ENCODE measurements at regions not wholly inside any gene's neighbourhood (a gene's known extent, or its start where the extent isn't known, plus 50 kb on each side); places are given as distances from the start of the nearest gene placed in this dataset.

DNA sequence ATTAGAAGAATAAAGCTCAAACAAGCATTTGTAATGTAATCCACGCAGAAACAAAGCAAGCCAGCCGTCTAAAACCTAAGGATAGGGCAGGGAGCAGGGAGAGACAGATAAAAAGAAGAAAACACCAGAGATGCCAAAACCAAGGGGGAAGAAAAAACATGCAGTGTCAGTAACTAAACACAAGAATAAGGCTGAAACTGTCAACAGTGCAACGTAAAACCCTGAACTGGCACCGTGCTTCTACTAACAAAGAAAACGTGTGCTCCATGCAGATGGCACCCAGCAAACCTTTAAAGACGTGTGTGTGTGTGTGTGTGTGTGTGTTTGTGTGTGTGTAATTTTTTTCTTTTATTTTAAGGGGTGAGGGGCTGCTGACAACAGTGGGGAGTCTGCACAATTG lies 88.4 kb upstream of the TAB2 start:
- TF ChIP-seq EP300 (IDR thresholded peaks at IDR 0.05), result no peak
- no peak for TF ChIP-seq CTCF (IDR thresholded peaks at IDR 0.05)
